Upper lobe of left lung (tissue), 4 donors: ENCODE measurements at regions not wholly inside any gene's neighbourhood (a gene's known extent, or its start where the extent isn't known, plus 50 kb on each side); places are given as distances from the start of the nearest gene placed in this dataset.
"Not testable (repeated sequence)": the region's sequence is repeated elsewhere in the genome, so short reads cannot be mapped to it uniquely, and the experiment has no call there.

Experiments
- EP300 ChIP-seq, 4 donors: sonication (generic); formaldehyde crosslinking; IDR thresholded peaks; one replicate each; pipeline ENCODE4 v1.5.1; 2017; ENCODE audit warnings: antibody characterized with exemption in 4 of 4, control low read depth in 2 of 4
- POLR2A ChIP-seq, 4 donors: fragments of 450-650 bp; IDR thresholded peaks; one replicate each; pipeline ENCODE4 v1.5.1; 2016 to 2017; ENCODE audit warnings: antibody characterized with exemption in 4 of 4, mild to moderate bottlenecking in 2 of 4
- POLR2AphosphoS5 ChIP-seq, 2 donors: sonication (generic); formaldehyde crosslinking; IDR thresholded peaks; one replicate each; pipeline ENCODE4 v1.5.1; 2017; ENCODE audit warnings: antibody characterized with exemption in 2 of 2
- TF ChIP-seq, protein P1 (sequence below), 6 experiments: fragments of 450-650 bp in 4 of 6; fragments of 200-600 bp in 2 of 6; sonication (generic) in 2 of 6; IDR thresholded peaks; one replicate each; pipeline ENCODE4 v1.5.1; 2016 to 2019; ENCODE audit warnings: antibody characterized with exemption in 6 of 6

DNA sequence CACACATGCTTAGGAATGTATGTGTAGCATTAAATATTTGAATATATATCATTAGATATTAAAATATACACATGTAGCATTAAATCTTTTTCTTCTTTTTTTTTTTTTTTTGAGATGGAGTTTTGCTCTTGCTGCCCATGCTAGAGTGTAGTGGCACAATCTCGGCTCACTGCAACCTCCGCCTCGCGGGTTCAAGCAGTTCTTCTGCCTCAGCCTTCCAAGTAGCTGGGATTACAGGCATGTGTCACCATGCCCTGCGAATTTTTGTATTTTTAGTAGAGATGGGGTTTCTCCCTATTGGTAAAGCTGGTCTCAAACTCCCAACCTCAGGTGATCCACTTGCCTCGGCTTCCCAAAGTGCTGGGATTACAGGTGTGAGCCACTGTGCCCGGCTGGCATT lies 1151.6 kb upstream of the FAM98A start:
- not testable (repeated sequence) for TF ChIP-seq POLR2A, POLR2AphosphoS5, EP300 (IDR thresholded peaks at IDR 0.05)
- TF ChIP-seq, protein P1, sequence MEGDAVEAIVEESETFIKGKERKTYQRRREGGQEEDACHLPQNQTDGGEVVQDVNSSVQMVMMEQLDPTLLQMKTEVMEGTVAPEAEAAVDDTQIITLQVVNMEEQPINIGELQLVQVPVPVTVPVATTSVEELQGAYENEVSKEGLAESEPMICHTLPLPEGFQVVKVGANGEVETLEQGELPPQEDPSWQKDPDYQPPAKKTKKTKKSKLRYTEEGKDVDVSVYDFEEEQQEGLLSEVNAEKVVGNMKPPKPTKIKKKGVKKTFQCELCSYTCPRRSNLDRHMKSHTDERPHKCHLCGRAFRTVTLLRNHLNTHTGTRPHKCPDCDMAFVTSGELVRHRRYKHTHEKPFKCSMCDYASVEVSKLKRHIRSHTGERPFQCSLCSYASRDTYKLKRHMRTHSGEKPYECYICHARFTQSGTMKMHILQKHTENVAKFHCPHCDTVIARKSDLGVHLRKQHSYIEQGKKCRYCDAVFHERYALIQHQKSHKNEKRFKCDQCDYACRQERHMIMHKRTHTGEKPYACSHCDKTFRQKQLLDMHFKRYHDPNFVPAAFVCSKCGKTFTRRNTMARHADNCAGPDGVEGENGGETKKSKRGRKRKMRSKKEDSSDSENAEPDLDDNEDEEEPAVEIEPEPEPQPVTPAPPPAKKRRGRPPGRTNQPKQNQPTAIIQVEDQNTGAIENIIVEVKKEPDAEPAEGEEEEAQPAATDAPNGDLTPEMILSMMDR (IDR thresholded peaks at IDR 0.05): not testable (repeated sequence)
